B cell (primary cell): ENCODE measurements at regions not wholly inside any gene's neighbourhood (a gene's known extent, or its start where the extent isn't known, plus 50 kb on each side); places are given as distances from the start of the nearest gene placed in this dataset.
"Not testable (repeated sequence)": the region's sequence is repeated elsewhere in the genome, so short reads cannot be mapped to it uniquely, and the experiment has no call there.

Experiments used
- ATAC-seq: fragments of 200-7000 bp; cut with Tn5 transposase; one replicate; pipeline ENCODE4 v1.10.0; 2021; ENCODE audit warnings: low read depth, mild to moderate bottlenecking, moderate number of reproducible peaks, moderate library complexity
- CTCF ChIA-PET: fragments of 350-600 bp; sonication (Branson Sonifier 250); formaldehyde crosslinking; loops from one replicate; lab custom pipeline; 2021; ENCODE audit warnings: antibody characterized with exemption, inconsistent platforms; lab: Charles Lee
- POLR2A ChIA-PET: fragments of 350-600 bp; sonication (Branson Sonifier 250); formaldehyde crosslinking; loops from one replicate; lab custom pipeline; 2021; ENCODE audit warnings: antibody characterized with exemption; lab: Charles Lee
- DNase-seq: peaks from one replicate; pipeline ENCODE4 v3.0.0; 2013
- H2AFZ ChIP-seq: 2 replicates; pipeline ENCODE4 v1.6.1; 2012; ENCODE audit warnings: mild to moderate bottlenecking, low read depth, low read length; ENCODE audit not compliant: insufficient read depth, poor library complexity, severe bottlenecking
- H3K27ac ChIP-seq, 2 donors: 1 replicate in 1 of 2; 2 replicates in 1 of 2; pipeline ENCODE4 v1.5.1; 2012 to 2013; ENCODE audit warnings: low read length in 2 of 2, mild to moderate bottlenecking in 2 of 2, moderate library complexity in 1 of 2
- H3K27me3 ChIP-seq, 4 experiments: fragments of 200-600 bp in 1 of 4; sonication (generic) in 1 of 4; replicated peaks in 1 of 4; 1 replicate in 2 of 4; 2 replicates in 2 of 4; pipeline versions ENCODE4 v1.6.1 to v1.7.0; 2013 to 2016; ENCODE audit warnings: low read length in 3 of 4, mild to moderate bottlenecking in 2 of 4, mixed read lengths in 1 of 4, moderate library complexity in 1 of 4; ENCODE audit not compliant: insufficient read depth in 4 of 4, control insufficient read depth in 3 of 4; ENCODE audit errors: control extremely low read depth in 1 of 4
- H3K36me3 ChIP-seq, 2 experiments: replicated peaks in 1 of 2; 1 replicate in 1 of 2; 2 replicates in 1 of 2; pipeline versions ENCODE4 v1.6.1 to v1.7.1; 2013; ENCODE audit warnings: low read length in 1 of 2; ENCODE audit not compliant: insufficient read depth in 2 of 2, control insufficient read depth in 1 of 2; ENCODE audit errors: control extremely low read depth in 1 of 2, extremely low read depth in 1 of 2
- H3K4me1 ChIP-seq, 2 donors: fragments of 200-600 bp in 1 of 2; sonication (generic) in 1 of 2; 1 replicate in 1 of 2; 2 replicates in 1 of 2; pipeline versions ENCODE4 v1.5.1 to v1.6.1; 2013 to 2017; ENCODE audit warnings: low read length in 2 of 2; ENCODE audit not compliant: control insufficient read depth in 2 of 2, insufficient read depth in 2 of 2
- H3K4me2 ChIP-seq: replicated peaks from 2 replicates; pipeline ENCODE3; 2012; ENCODE audit warnings: mild to moderate bottlenecking, low read depth, low read length; ENCODE audit not compliant: poor library complexity, severe bottlenecking
- H3K4me3 ChIP-seq, 5 experiments: fragments of 200-600 bp in 1 of 5; sonication (generic) in 1 of 5; 1 replicate in 3 of 5; 2 replicates in 2 of 5; pipeline versions ENCODE4 v1.5.1 to v1.7.0; 2011 to 2016; ENCODE audit warnings: low read length in 4 of 5, mild to moderate bottlenecking in 4 of 5, low read depth in 2 of 5, control low read depth in 1 of 5, moderate library complexity in 1 of 5; ENCODE audit not compliant: insufficient read depth in 1 of 5; ENCODE audit errors: control extremely low read depth in 1 of 5, extremely low read depth in 1 of 5
- H3K79me2 ChIP-seq: fragments of 200-600 bp; sonication (generic); one replicate; pipeline ENCODE4 v1.6.0; 2016; ENCODE audit warnings: low read length; ENCODE audit not compliant: control insufficient read depth, insufficient read depth
- H3K9ac ChIP-seq: fragments of 200-600 bp; sonication (generic); 2 replicates; pipeline ENCODE4 v1.6.1; 2017; ENCODE audit warnings: mild to moderate bottlenecking, low read length, moderate library complexity
- H3K9me3 ChIP-seq, 3 donors: one replicate each; pipeline versions ENCODE4 v1.6.1 to v1.7.1; 2013; ENCODE audit warnings: low read length in 2 of 3; ENCODE audit not compliant: control insufficient read depth in 2 of 3, insufficient read depth in 1 of 3; ENCODE audit errors: control extremely low read depth in 1 of 3
- H4K20me1 ChIP-seq: 2 replicates; pipeline ENCODE4 v1.6.0; 2012; ENCODE audit warnings: mild to moderate bottlenecking, low read length; ENCODE audit not compliant: insufficient read depth, control insufficient read depth, poor library complexity, severe bottlenecking
- H3K27ac Mint-ChIP-seq: one replicate; pipeline ENCODE4 v1.8.0; 2021; ENCODE audit warnings: mixed read lengths
- H3K27me3 Mint-ChIP-seq: one replicate; pipeline ENCODE4 v1.8.0; 2021; ENCODE audit warnings: mixed read lengths
- H3K4me1 Mint-ChIP-seq: one replicate; pipeline ENCODE4 v1.8.0; 2021; ENCODE audit warnings: mixed read lengths
- H3K4me3 Mint-ChIP-seq: one replicate; pipeline ENCODE4 v1.8.0; 2021; ENCODE audit warnings: mixed read lengths
- H3K9me3 Mint-ChIP-seq: one replicate; pipeline ENCODE4 v1.8.0; 2022; ENCODE audit warnings: mixed read lengths; ENCODE audit not compliant: insufficient read depth
- EZH2 ChIP-seq: IDR thresholded peaks from 2 replicates; pipeline ENCODE4 v1.6.1; 2012; ENCODE audit warnings: borderline replicate concordance, low read depth, mild to moderate bottlenecking, moderate library complexity, low read length; ENCODE audit not compliant: insufficient read depth, poor library complexity, severe bottlenecking
- WGBS: methylation state at CpG from one replicate; pipeline ENCODE4 v1.1.5; 2013; ENCODE audit warnings: missing lambda C conversion rate; ENCODE audit not compliant: insufficient coverage; 5-methylcytosine and 5-hydroxymethylcytosine counted together
- intact Hi-C: fragments of 100-400 bp; cut with micrococcal nuclease; formaldehyde crosslinking; loops from one replicate; pipeline ENCODE4 v1.10.0; 2022
- TF ChIP-seq, protein P1 (sequence below): fragments of 200-600 bp; IDR thresholded peaks from one replicate; pipeline ENCODE4 v1.8.0; 2022; ENCODE audit warnings: antibody characterized with exemption, mild to moderate bottlenecking

DNA sequence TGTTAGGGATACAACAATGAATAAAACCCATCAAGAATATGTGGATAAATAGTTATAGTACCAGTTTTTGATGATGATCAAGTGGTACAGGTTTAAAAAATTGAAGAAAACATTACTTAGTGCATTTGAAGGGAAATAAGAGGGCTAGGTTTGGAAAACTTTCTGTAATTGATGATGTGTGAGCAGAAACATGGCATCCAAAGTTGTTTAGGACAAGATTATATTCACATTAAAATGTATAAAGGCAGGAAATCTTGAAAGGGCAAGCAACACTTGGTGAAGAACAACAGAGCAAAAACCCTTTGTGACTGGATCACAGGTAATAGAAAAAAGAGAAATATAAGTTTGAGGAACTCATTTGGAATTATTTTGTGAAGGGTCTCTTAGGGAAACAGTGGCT is 572.3 kb upstream of the RAG2 start:
- Histone ChIP-seq H3K4me1 (no peaks in the 10 kb centered on the region), H3K27ac (no peak overlapping the region), H3K9me3 (no peaks in the 10 kb centered on the region), H3K9ac (no peak overlapping the region), H2AFZ (no peak overlapping the region), H3K36me3 (no peaks in the 10 kb centered on the region), H3K79me2 (no peaks in the 10 kb centered on the region), H4K20me1 (no peaks in the 10 kb centered on the region), H3K4me2 (no peak overlapping the region), H3K27me3 (no peaks in the 10 kb centered on the region), H3K4me3 (no peak overlapping the region)
- intact Hi-C loops, result no loop called here
- ChIA-PET POLR2A (no interaction called here), CTCF (no interaction called here)
- H3K27me3 Mint-ChIP-seq, result no peaks in the 10 kb centered on the region
- no peak overlapping the region for H3K4me3 Mint-ChIP-seq
- peaks cover 2% of the 10 kb centered on the region for H3K9me3 Mint-ChIP-seq
- no peak for TF ChIP-seq EZH2
- TF ChIP-seq, protein P1, sequence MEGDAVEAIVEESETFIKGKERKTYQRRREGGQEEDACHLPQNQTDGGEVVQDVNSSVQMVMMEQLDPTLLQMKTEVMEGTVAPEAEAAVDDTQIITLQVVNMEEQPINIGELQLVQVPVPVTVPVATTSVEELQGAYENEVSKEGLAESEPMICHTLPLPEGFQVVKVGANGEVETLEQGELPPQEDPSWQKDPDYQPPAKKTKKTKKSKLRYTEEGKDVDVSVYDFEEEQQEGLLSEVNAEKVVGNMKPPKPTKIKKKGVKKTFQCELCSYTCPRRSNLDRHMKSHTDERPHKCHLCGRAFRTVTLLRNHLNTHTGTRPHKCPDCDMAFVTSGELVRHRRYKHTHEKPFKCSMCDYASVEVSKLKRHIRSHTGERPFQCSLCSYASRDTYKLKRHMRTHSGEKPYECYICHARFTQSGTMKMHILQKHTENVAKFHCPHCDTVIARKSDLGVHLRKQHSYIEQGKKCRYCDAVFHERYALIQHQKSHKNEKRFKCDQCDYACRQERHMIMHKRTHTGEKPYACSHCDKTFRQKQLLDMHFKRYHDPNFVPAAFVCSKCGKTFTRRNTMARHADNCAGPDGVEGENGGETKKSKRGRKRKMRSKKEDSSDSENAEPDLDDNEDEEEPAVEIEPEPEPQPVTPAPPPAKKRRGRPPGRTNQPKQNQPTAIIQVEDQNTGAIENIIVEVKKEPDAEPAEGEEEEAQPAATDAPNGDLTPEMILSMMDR, result no peak
- ATAC-seq (no peak), DNase-seq (no peak)
- H3K4me1 Mint-ChIP-seq, result no peaks in the 10 kb centered on the region
- H3K27ac Mint-ChIP-seq, result no peak overlapping the region

DNA sequence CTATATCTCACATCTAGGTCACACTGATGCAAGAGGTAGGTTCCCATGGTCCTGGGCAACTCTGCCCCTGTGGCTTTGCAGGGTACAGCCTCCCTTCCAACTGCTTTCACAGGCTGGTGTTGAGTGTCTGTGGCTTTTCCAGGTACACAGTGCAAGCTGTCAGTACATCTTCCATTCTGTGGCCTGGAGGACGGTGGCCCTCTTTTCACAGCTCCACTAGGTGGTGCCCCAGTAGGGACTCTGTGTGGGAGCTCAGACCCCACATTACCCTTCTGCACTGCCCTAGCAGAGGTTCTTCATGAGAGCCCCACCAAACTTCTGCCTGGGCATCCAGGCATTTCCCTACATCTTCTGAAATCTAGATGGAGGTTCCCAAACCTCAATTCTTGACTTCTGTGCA is 547.4 kb upstream of the RAG2 start:
- DNase-seq, H3K4me1 Mint-ChIP-seq, H3K4me1 ChIP-seq, H3K9me3 ChIP-seq, H3K4me3 ChIP-seq, H3K27ac Mint-ChIP-seq, H3K9me3 Mint-ChIP-seq, POLR2A ChIA-PET, H3K27me3 Mint-ChIP-seq, H3K9ac ChIP-seq, ATAC-seq, H2AFZ ChIP-seq, H3K4me2 ChIP-seq, H3K27me3 ChIP-seq, intact Hi-C loops, H3K27ac ChIP-seq, H3K79me2 ChIP-seq, H4K20me1 ChIP-seq, CTCF ChIA-PET, H3K4me3 Mint-ChIP-seq, H3K36me3 ChIP-seq: not testable (repeated sequence)
- WGBS, result 92% methylated on average over 1 of the region's 1 CpG
